ENCODE measurements at regions not wholly inside any gene's neighbourhood (a gene's known extent, or its start where the extent isn't known, plus 50 kb on each side); places are given as distances from the start of the nearest gene placed in this dataset.

DNA sequence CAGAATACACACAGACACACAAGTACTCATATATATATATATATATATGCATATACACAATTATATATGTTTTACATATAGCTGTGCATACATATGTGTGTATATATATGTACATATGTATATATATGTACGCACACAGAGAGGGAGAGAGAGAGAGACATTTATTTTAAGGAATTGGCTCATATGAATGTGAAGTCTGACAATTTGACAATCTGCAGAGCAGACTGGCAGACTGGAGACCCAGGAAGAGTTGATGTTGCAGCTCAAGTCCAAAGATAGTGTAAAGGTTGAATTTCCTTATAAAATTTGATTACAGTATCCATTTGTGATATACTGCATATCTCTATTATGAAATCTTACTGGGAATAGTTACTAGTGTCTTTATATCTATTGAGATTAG, 1330.3 kb upstream of the CADM2 start:
- TF ChIP-seq, protein P1, sequence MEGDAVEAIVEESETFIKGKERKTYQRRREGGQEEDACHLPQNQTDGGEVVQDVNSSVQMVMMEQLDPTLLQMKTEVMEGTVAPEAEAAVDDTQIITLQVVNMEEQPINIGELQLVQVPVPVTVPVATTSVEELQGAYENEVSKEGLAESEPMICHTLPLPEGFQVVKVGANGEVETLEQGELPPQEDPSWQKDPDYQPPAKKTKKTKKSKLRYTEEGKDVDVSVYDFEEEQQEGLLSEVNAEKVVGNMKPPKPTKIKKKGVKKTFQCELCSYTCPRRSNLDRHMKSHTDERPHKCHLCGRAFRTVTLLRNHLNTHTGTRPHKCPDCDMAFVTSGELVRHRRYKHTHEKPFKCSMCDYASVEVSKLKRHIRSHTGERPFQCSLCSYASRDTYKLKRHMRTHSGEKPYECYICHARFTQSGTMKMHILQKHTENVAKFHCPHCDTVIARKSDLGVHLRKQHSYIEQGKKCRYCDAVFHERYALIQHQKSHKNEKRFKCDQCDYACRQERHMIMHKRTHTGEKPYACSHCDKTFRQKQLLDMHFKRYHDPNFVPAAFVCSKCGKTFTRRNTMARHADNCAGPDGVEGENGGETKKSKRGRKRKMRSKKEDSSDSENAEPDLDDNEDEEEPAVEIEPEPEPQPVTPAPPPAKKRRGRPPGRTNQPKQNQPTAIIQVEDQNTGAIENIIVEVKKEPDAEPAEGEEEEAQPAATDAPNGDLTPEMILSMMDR (IDR thresholded peaks at IDR 0.05) = no peak
- TF ChIP-seq POLR2A (IDR thresholded peaks at IDR 0.05) = no peak

Data from transverse colon (tissue), 3 donors.